ENCODE measurements at regions not wholly inside any gene's neighbourhood (a gene's known extent, or its start where the extent isn't known, plus 50 kb on each side); places are given as distances from the start of the nearest gene placed in this dataset.

- TF ChIP-seq CTCF (IDR thresholded peaks at IDR 0.05): no peak
- no peak for TF ChIP-seq FOXJ3 (CRISPR knock-in tag; IDR thresholded peaks at IDR 0.05; ENCODE audit: borderline replicate concordance)
- no peak for TF ChIP-seq ZSCAN18 (CRISPR knock-in tag; IDR thresholded peaks at IDR 0.05)
- TF ChIP-seq TCF7 (CRISPR knock-in tag; IDR thresholded peaks at IDR 0.05; ENCODE audit: low read depth): no peak
- TF ChIP-seq KAT7 (CRISPR knock-in tag; IDR thresholded peaks at IDR 0.05; ENCODE audit: borderline replicate concordance): no peak
- TF ChIP-seq ELF4 (CRISPR knock-in tag; IDR thresholded peaks at IDR 0.05; ENCODE audit: low read depth): no peak
- TF ChIP-seq SMAD3 (CRISPR knock-in tag; IDR thresholded peaks at IDR 0.05; ENCODE audit: borderline replicate concordance): no peak
- no peak for TF ChIP-seq USF2 (CRISPR knock-in tag; IDR thresholded peaks at IDR 0.05)
- no peak for TF ChIP-seq SOX15 (CRISPR knock-in tag; IDR thresholded peaks at IDR 0.05)
- TF ChIP-seq SP1 (CRISPR knock-in tag; conservative IDR thresholded peaks at IDR 0.05): no peak
- TF ChIP-seq ATF3 (CRISPR knock-in tag; conservative IDR thresholded peaks at IDR 0.05): no peak
- TF ChIP-seq RELA (CRISPR knock-in tag; IDR thresholded peaks at IDR 0.05; ENCODE audit: borderline replicate concordance): no peak
- no peak for TF ChIP-seq FOXP4 (CRISPR knock-in tag; IDR thresholded peaks at IDR 0.05)
- TF ChIP-seq ESRRA (CRISPR knock-in tag; IDR thresholded peaks at IDR 0.05; ENCODE audit: borderline replicate concordance): no peak
Observed at GRCh38 chr5:107805824-107806223, 135.1 kb upstream of the EFNA5 start.

Measured in WTC11 (cell line).